HG02973 (cell line): ENCODE measurements at regions not wholly inside any gene's neighbourhood (a gene's known extent, or its start where the extent isn't known, plus 50 kb on each side); places are given as distances from the start of the nearest gene placed in this dataset.

ENCODE experiments used
- ATAC-seq: cut with Tn5 transposase; IDR thresholded peaks from one replicate; pipeline ENCODE4 v1.9.1; 2021; ENCODE audit warnings: moderate library complexity; ENCODE audit not compliant: unreplicated experiment

DNA sequence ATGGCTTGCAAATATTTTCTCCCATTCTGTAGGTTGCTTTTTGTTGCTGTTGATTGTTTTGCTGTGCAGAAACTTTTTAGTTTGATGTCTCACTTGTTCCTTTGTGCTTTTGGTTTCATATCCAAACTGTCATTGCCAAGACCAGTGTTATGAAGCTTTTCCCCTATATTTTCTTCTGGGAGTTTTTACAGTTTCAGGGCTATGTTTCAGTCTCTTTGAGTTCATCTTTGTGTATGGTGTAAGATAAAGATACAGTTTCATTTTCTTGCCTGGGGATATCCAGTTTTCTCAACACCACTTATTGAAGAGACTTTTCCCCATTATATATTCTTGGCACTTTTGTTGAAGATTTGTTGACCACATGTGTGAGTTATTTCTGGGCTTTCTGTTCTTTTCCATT, 139.9 kb downstream of the MRPL57 start:
- no peak for ATAC-seq

DNA sequence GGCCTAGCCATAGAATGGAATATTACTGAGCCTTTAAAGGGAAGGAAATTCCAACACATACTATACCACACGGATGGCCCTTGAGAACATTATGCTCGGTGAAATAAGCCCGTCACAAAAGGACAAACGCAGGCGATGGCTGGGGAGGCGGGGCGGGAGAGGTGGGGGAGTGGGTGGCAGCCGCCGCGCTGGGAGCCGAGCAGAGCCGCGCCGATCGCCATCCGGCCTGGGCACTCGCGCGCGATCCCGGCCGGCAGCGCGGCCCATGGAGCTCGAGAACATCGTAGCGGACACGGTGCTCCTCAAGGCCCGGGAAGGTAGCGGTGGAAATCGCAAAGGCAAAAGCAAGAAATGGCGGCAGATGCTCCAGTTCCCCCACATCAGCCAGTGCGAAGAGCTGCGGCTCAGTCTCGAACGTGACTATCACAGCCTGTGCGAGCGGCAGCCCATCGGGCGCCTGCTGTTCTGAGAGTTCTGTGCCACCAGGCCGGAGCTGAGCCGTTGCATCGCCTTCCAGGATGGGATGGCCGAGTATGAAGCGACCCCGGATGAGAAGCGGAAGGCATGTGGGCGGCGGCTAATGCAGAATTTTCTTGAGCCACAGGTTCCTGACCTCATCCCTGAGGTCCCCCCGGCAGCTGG, 140.1 kb downstream of the ZDHHC20 start:
- ATAC-seq, result no peak

DNA sequence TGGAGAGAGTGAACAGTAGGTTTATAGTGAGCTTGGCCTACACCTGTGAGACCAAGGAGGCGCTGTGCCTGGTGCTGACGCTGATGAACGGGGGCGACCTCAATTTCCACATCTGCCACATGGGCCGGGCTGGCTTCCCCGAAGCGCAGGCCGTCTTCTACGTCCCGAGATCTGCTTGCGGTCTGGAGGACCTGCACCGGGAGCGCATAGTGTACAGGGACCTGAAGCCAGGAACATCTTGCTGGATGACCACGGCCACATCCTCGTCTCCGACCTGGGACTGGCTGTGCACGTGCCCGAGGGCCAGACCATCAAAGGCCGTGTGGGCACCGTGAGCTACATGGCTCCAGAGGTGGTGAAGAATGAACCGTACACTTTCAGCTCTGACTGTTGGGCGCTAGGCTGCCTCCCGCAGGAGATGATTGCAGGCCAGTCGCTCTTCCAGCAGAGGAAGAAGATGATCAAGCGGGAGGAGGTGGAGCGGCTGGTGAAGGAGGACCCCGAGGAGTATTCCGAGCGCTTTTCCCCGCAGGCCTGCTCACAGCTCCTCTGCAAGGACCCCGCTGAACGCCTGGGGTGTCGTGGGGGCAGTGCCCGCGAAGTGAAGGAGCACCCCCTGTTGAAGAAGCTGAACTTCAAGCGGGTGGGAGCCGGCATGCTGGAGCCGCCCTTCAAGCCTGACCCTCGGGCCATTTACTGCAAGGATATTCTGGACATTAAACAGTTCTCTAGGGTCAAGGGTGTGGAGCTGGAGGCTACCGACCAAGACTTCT, 139.0 kb downstream of the ZDHHC20 start:
- ATAC-seq, result no peak

DNA sequence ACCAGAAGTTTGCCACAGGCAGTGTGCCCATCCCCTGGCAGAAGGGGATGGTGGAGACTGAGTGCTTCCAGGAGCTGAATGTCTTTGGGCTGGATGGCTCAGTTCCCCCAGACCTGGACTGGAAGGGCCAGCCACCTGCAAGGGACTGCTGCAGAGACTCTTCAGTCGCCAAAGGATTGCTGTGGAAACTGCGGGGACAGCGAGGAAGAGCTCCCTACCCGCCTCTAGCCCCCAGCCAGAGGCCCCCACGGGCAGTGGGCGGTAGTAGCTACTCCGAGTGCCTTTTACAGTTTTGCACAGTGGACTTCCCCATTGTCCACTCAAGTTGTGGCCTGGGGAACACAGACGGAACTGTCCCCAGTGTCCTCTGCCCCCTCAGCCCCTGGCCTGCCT, 138.5 kb downstream of the ZDHHC20 start:
- no peak for ATAC-seq

DNA sequence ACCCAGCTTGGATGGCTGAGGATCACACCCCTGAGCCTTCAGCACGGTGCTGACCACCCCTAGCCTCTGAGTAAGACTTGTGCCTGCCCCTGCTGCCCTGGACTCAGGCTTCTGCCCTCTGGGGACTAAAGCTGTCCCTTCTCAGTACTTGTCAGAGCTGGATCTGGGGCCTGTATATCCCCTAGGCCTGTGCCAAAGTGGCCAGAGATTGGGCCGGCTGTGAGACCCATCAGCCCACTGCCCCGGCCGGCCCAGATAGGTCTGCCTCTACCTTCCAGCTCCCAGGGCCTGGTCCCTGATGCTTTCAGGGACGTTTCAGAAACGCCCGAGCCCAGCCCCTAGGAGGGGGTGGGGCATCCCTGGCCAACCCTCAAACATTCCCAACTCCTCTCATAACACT, 137.8 kb downstream of the ZDHHC20 start:
- no peak for ATAC-seq

DNA sequence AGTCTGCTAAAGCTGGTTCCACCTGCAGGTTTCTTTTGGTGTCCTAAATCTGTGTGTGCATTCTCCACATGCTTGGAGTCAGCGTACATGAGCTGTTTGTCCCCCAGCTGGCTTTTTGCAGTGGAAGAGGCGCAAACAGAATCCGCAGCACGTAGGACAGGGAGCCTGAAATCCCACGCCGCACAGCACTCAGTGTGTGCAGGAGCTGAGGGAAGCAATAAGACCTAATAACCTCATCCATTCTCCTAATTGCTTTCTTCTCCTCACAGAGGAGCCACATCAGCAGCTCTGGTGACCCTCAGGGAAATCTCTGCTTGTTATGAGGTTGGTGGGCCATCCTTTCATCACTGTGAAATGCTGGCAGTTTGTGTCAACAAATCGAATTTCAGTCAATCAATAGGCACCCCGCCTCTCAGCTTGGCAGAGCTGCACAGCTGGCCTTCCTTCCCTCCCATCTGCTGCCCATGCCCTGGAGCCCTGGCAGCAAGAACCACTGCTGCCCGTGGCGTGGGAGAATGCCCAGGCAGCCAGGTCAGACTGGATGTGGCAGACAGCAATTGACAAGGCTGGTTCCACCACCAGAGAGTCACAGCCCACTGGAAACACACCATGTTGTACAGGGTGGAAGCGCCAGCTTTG, 136.7 kb downstream of the ZDHHC20 start:
- no peak for ATAC-seq
